Muscle of leg (tissue), 3 donors: ENCODE measurements at regions not wholly inside any gene's neighbourhood (a gene's known extent, or its start where the extent isn't known, plus 50 kb on each side); places are given as distances from the start of the nearest gene placed in this dataset.

ENCODE experiments used
- DNase-seq: peaks from one replicate; pipeline ENCODE4 v3.0.0; 2013
- H3K27ac ChIP-seq: one replicate; pipeline ENCODE4 v1.5.1; 2013; ENCODE audit warnings: mild to moderate bottlenecking, low read length, control low read depth
- H3K27me3 ChIP-seq: one replicate; pipeline ENCODE4 v1.6.1; 2013; ENCODE audit warnings: low read length; ENCODE audit not compliant: control insufficient read depth, insufficient read depth
- H3K36me3 ChIP-seq: one replicate; pipeline ENCODE4 v1.6.1; 2013; ENCODE audit warnings: low read length; ENCODE audit not compliant: control insufficient read depth, insufficient read depth
- H3K4me1 ChIP-seq: one replicate; pipeline ENCODE4 v1.6.1; 2013; ENCODE audit warnings: low read length; ENCODE audit not compliant: control insufficient read depth, insufficient read depth
- H3K4me3 ChIP-seq: one replicate; pipeline ENCODE4 v1.5.1; 2013; ENCODE audit warnings: low read length, control low read depth
- H3K9me3 ChIP-seq: replicated peaks from 2 replicates; pipeline ENCODE4 v1.6.1; 2013; ENCODE audit warnings: low read depth, low read length; ENCODE audit not compliant: control insufficient read depth
- WGBS: methylation state at CpG from one replicate; pipeline ENCODE4 v1.1.5; 2013; ENCODE audit warnings: missing lambda C conversion rate; ENCODE audit not compliant: insufficient coverage; 5-methylcytosine and 5-hydroxymethylcytosine counted together

- H3K27me3 ChIP-seq = peaks cover 34% of the 10 kb centered on the region
- 80% methylated on average over 1 of the region's 3 CpGs for WGBS
- H3K27ac ChIP-seq = no peak overlapping the region
- H3K4me1 ChIP-seq = peaks cover 10% of the 10 kb centered on the region
- H3K4me3 ChIP-seq = no peak overlapping the region
- no peaks in the 10 kb centered on the region for H3K9me3 ChIP-seq
- no peak for DNase-seq
- no peaks in the 10 kb centered on the region for H3K36me3 ChIP-seq
Measured at GRCh38 chrX:69232945-69233344, 67.7 kb upstream of the PJA1 start.

GRCh38 chrX:69231903-69232302, 66.7 kb upstream of the PJA1 start:
- Histone ChIP-seq H3K27me3 (peaks cover 32% of the 10 kb centered on the region), H3K4me1 (peaks cover 4% of the 10 kb centered on the region), H3K4me3 (no peak overlapping the region), H3K27ac (no peak overlapping the region), H3K9me3 (no peaks in the 10 kb centered on the region), H3K36me3 (no peaks in the 10 kb centered on the region)
- DNase-seq = no peak

- Histone ChIP-seq H3K9me3 (no peaks in the 10 kb centered on the region), H3K4me3 (no peak overlapping the region), H3K27ac (no peak overlapping the region), H3K4me1 (peaks cover 4% of the 10 kb centered on the region), H3K27me3 (peaks cover 30% of the 10 kb centered on the region), H3K36me3 (no peaks in the 10 kb centered on the region)
- no peak for DNase-seq
Measured at GRCh38 chrX:69229436-69229835, 64.2 kb upstream of the PJA1 start.

- H3K4me1 ChIP-seq = peaks cover 4% of the 10 kb centered on the region
- H3K27ac ChIP-seq = no peak overlapping the region
- H3K9me3 ChIP-seq = no peaks in the 10 kb centered on the region
- WGBS = 42% methylated on average over 3 of the region's 4 CpGs
- no peak overlapping the region for H3K4me3 ChIP-seq
- H3K27me3 ChIP-seq = peaks cover 30% of the 10 kb centered on the region
- H3K36me3 ChIP-seq = no peaks in the 10 kb centered on the region
- DNase-seq = peak; percentile 37
Measured at GRCh38 chrX:69228732-69229131, 63.5 kb upstream of the PJA1 start.

GRCh38 chrX:69226459-69227158, 61.4 kb upstream of the PJA1 start:
- 79% methylated on average over 5 of the region's 9 CpGs for WGBS
- no peaks in the 10 kb centered on the region for H3K9me3 ChIP-seq
- H3K27me3 ChIP-seq = peaks cover 43% of the 10 kb centered on the region
- H3K36me3 ChIP-seq = no peaks in the 10 kb centered on the region
- no peak for DNase-seq
- H3K4me3 ChIP-seq = no peak overlapping the region
- no peak overlapping the region for H3K27ac ChIP-seq
- H3K4me1 ChIP-seq = peaks cover 4% of the 10 kb centered on the region

GRCh38 chrX:69222103-69223090, 57.1 kb upstream of the PJA1 start:
- Histone ChIP-seq H3K36me3 (no peaks in the 10 kb centered on the region), H3K4me3 (no peak overlapping the region), H3K4me1 (peaks cover 11% of the 10 kb centered on the region), H3K27me3 (peaks cover 44% of the 10 kb centered on the region), H3K9me3 (no peaks in the 10 kb centered on the region), H3K27ac (no peak overlapping the region)
- 15% methylated on average over 6 of the region's 12 CpGs for WGBS
- peak; percentile 69 for DNase-seq

- Histone ChIP-seq H3K27me3 (peaks cover 45% of the 10 kb centered on the region), H3K9me3 (no peaks in the 10 kb centered on the region), H3K4me1 (peaks cover 18% of the 10 kb centered on the region), H3K27ac (no peak overlapping the region), H3K36me3 (no peaks in the 10 kb centered on the region), H3K4me3 (no peak overlapping the region)
- DNase-seq = no peak
- WGBS = 42% methylated on average over 17 of the region's 38 CpGs
Measured at GRCh38 chrX:69221239-69222102, 56.2 kb upstream of the PJA1 start.

GRCh38 chrX:69218407-69218997, 53.2 kb upstream of the PJA1 start:
- 50% methylated on average over 1 of the region's 2 CpGs for WGBS

GRCh38 chrX:69216911-69217310, 51.7 kb upstream of the PJA1 start:
- DNase-seq = peak; percentile 33

More at GRCh38 chrX:69218407-69218997, 53.2 kb upstream of the PJA1 start:
- Histone ChIP-seq H3K4me3 (no peak overlapping the region), H3K27ac (no peak overlapping the region), H3K36me3 (no peaks in the 10 kb centered on the region), H3K9me3 (no peaks in the 10 kb centered on the region), H3K4me1 (peaks cover 34% of the 10 kb centered on the region), H3K27me3 (peaks cover 51% of the 10 kb centered on the region)
- DNase-seq = no peak

More at GRCh38 chrX:69216911-69217310, 51.7 kb upstream of the PJA1 start:
- 78% methylated on average over 5 of the region's 5 CpGs for WGBS
- Histone ChIP-seq H3K27me3 (peaks cover 36% of the 10 kb centered on the region), H3K36me3 (no peaks in the 10 kb centered on the region), H3K27ac (peak overlapping the region; percentile 23), H3K9me3 (no peaks in the 10 kb centered on the region), H3K4me3 (no peak overlapping the region), H3K4me1 (peaks cover 32% of the 10 kb centered on the region)
